Right lobe of liver (tissue), 6 donors: ENCODE measurements at regions not wholly inside any gene's neighbourhood (a gene's known extent, or its start where the extent isn't known, plus 50 kb on each side); places are given as distances from the start of the nearest gene placed in this dataset.

ENCODE experiments used
- ATAC-seq, 4 donors: fragments of 200-7000 bp; cut with Tn5 transposase; one replicate each; pipeline ENCODE4 v1.9.1; 2020; ENCODE audit warnings: mild to moderate bottlenecking in 4 of 4, moderate library complexity in 4 of 4
- DNase-seq, 3 donors: peaks; one replicate each; pipeline ENCODE4 v3.0.0-alpha.2; 2020
- H3K27ac ChIP-seq, 3 donors: fragments of 200-600 bp; one replicate each; pipeline ENCODE4 v1.8.0; 2022
- H3K27me3 ChIP-seq, 2 donors: fragments of 200-600 bp; one replicate each; pipeline ENCODE4 v1.8.0; 2022
- H3K36me3 ChIP-seq, 4 donors: fragments of 200-600 bp; sonication (generic) in 1 of 4; one replicate each; pipeline versions ENCODE4 v1.5.1 to v1.8.0; 2017 to 2022; ENCODE audit warnings: control low read depth in 1 of 4
- H3K4me1 ChIP-seq, 4 donors: fragments of 200-600 bp; sonication (generic) in 1 of 4; one replicate each; pipeline versions ENCODE4 v1.5.1 to v1.8.0; 2017 to 2022; ENCODE audit warnings: control low read depth in 1 of 4
- H3K4me3 ChIP-seq, 3 donors: fragments of 200-600 bp; one replicate each; pipeline ENCODE4 v1.8.0; 2022
- H3K9me3 ChIP-seq, 4 donors: fragments of 200-600 bp; sonication (generic) in 1 of 4; one replicate each; pipeline versions ENCODE4 v1.5.1 to v1.8.0; 2017 to 2022; ENCODE audit warnings: control low read depth in 1 of 4
- POLR2A ChIP-seq: fragments of 450-650 bp; IDR thresholded peaks from one replicate; pipeline ENCODE4 v1.6.1; 2017; ENCODE audit warnings: antibody characterized with exemption, mild to moderate bottlenecking
- WGBS: methylation state at CpG from one replicate; pipeline ENCODE4 v1.1.6; 2018; ENCODE audit warnings: low coverage, low lambda C conversion rate; ENCODE audit not compliant: insufficient coverage; ENCODE audit errors: missing lambda C conversion rate; 5-methylcytosine and 5-hydroxymethylcytosine counted together
- intact Hi-C, 2 donors: fragments of 100-400 bp; cut with DNase I; formaldehyde crosslinking; loops; one replicate each; pipeline versions ENCODE4 v1.11.2 to v1.14.1; 2022
- TF ChIP-seq, protein P1 (sequence below), 4 donors: fragments of 200-600 bp in 3 of 4; fragments of 450-650 bp in 1 of 4; IDR thresholded peaks; one replicate each; pipeline versions ENCODE4 v1.5.1 to v1.8.0; 2016 to 2022; ENCODE audit warnings: antibody characterized with exemption in 4 of 4, mild to moderate bottlenecking in 2 of 4
- donor health status: DM: no; HTN: yes; CAD: no.
- donor health status: DM: no; HTN: no; CAD: no.
- donor health status: DM: no; HTN: no; CAD: no.
- donor health status: DM: no; HTN: yes; CAD: no.
- donor health status: DM: no; HTN: yes; CAD: no.

DNA sequence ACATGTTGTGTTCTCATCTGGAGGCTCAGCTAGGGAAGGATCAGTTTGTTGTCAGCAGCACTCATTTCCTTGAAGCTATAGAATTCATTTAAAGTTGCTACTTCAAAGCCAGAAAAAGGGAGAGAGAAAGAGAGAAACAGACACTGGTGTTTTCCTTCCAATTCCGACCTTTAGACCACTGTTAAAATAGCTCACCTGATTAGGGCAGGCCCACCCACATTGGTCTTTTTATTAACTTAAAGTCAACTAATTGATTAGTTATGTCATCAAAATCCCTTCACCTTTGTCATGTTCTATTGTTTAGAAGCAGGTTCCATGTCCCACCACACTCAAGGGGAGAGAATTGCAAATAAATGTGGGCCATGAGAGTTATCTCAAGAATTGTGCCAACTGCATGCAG is 560.2 kb downstream of the PCDH17 start:
- Histone ChIP-seq H3K36me3 (no peaks in the 10 kb centered on the region), H3K4me1 (no peaks in the 10 kb centered on the region), H3K9me3 (no peaks in the 10 kb centered on the region), H3K4me3 (no peak overlapping the region), H3K27me3 (no peaks in the 10 kb centered on the region), H3K27ac (no peak overlapping the region)
- ATAC-seq (no peak), DNase-seq (no peak)
- WGBS: 28% methylated on average over 1 of the region's 1 CpG
- no peak for TF ChIP-seq POLR2A
- TF ChIP-seq, protein P1, sequence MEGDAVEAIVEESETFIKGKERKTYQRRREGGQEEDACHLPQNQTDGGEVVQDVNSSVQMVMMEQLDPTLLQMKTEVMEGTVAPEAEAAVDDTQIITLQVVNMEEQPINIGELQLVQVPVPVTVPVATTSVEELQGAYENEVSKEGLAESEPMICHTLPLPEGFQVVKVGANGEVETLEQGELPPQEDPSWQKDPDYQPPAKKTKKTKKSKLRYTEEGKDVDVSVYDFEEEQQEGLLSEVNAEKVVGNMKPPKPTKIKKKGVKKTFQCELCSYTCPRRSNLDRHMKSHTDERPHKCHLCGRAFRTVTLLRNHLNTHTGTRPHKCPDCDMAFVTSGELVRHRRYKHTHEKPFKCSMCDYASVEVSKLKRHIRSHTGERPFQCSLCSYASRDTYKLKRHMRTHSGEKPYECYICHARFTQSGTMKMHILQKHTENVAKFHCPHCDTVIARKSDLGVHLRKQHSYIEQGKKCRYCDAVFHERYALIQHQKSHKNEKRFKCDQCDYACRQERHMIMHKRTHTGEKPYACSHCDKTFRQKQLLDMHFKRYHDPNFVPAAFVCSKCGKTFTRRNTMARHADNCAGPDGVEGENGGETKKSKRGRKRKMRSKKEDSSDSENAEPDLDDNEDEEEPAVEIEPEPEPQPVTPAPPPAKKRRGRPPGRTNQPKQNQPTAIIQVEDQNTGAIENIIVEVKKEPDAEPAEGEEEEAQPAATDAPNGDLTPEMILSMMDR (IDR thresholded peaks at IDR 0.05): no peak
- intact Hi-C loops: no loop called here

DNA sequence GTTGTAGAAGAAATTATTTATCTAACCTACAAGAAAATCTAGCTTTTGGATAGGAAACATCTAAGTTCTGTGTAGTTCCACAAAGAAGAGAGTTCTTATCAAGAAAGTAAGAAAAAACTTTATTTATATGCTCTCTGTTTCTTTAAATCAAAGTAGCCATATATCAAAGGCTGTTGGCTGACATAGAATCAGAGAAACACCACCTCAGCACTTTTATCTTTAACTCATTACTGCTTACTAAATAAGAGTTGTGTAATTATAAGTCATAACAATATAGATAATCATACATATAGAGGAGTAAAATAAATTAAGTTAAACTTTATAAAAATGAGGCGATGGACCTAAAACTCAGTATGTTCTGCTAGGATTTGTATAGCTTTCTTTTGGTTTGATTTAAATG is 570.6 kb downstream of the PCDH17 start:
- intact Hi-C loops: no loop called here
- TF ChIP-seq, protein P1 (IDR thresholded peaks at IDR 0.05): no peak
- no peak for TF ChIP-seq POLR2A
- H3K27me3 ChIP-seq: no peaks in the 10 kb centered on the region
- no peak for DNase-seq
- no peaks in the 10 kb centered on the region for H3K36me3 ChIP-seq
- H3K27ac ChIP-seq: no peak overlapping the region
- no peak overlapping the region for H3K4me3 ChIP-seq
- H3K4me1 ChIP-seq: no peaks in the 10 kb centered on the region
- no peak for ATAC-seq
- no peaks in the 10 kb centered on the region for H3K9me3 ChIP-seq
- 79% methylated on average over 1 of the region's 1 CpG for WGBS

DNA sequence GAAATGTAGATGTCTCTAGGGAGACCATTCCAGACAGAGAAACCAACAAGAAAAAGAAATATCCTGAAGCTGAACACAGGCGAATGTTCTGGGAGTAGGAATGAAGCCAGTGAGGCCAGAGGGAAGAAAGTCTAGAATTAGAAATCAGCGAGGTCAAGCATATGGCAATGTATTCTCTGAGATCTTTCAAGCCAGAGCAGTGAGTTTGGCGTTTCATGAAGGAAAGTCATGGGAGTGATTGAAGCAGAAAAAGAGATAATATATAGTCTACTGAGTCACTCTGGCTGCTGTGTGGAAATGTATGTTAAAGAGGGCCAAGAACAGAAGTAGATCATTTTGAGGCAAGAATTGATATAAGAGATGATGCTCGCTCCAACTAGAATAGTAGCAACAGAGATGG is 576.0 kb downstream of the PCDH17 start:
- no peak for DNase-seq
- Histone ChIP-seq H3K27me3 (no peaks in the 10 kb centered on the region), H3K4me3 (no peak overlapping the region), H3K9me3 (no peaks in the 10 kb centered on the region), H3K4me1 (no peaks in the 10 kb centered on the region), H3K36me3 (no peaks in the 10 kb centered on the region), H3K27ac (no peak overlapping the region)
- intact Hi-C loops: no loop called here
- ATAC-seq: no peak
- TF ChIP-seq POLR2A: no peak
- TF ChIP-seq, protein P1 (IDR thresholded peaks at IDR 0.05): no peak
- WGBS: 74% methylated on average over 4 of the region's 4 CpGs

DNA sequence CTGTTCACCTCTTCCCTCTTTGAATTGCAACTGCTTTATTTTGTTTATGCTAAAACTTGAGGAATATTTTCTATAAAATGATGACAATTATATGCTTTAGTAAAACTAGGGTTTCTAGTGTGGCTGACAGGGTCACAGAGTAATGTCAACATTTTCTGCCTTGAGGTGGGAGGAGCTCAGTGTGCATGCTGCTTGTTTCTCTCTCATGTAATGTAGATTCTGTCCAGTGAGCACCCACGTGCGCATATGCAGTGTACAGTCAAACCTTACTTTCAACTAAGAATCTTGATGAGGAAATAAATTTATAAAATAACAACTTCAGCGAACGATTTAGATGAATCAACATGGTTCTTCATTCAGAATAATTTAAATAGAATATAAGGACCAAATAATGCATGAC is 603.9 kb downstream of the PCDH17 start:
- H3K27ac ChIP-seq: no peak overlapping the region
- 80% methylated on average over 4 of the region's 4 CpGs for WGBS
- TF ChIP-seq, protein P1 (IDR thresholded peaks at IDR 0.05): no peak
- no peak for TF ChIP-seq POLR2A
- DNase-seq (no peak), ATAC-seq (no peak)
- no peaks in the 10 kb centered on the region for H3K4me1 ChIP-seq
- no peaks in the 10 kb centered on the region for H3K36me3 ChIP-seq
- no peaks in the 10 kb centered on the region for H3K27me3 ChIP-seq
- intact Hi-C loops: no loop called here
- no peak overlapping the region for H3K4me3 ChIP-seq
- no peaks in the 10 kb centered on the region for H3K9me3 ChIP-seq
